HG03280 (cell line): ENCODE measurements at regions not wholly inside any gene's neighbourhood (a gene's known extent, or its start where the extent isn't known, plus 50 kb on each side); places are given as distances from the start of the nearest gene placed in this dataset.

Experiments
- ATAC-seq: cut with Tn5 transposase; IDR thresholded peaks from one replicate; pipeline ENCODE4 v1.9.1; 2021; ENCODE audit warnings: mild to moderate bottlenecking, moderate library complexity; ENCODE audit not compliant: unreplicated experiment

DNA sequence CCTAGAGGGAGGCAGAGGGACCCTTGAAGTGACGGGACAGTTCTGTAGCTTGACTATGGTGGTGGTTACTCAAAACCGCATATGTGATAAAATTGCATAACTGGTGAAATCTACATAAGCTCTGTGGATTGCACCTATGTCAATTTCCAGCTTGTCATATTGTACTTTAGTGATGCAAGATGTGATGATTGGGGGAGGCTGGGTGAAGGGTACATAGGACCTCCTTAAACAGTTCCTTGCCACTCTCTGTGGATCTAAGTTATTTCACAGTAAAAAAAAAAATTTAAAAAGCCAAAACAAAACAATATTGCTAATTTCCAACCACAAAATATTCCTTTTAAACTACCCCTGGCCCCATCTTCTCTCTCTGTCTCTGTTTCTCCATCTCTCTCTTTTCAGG, 472.6 kb upstream of the SULF2 start:
- ATAC-seq = no peak

DNA sequence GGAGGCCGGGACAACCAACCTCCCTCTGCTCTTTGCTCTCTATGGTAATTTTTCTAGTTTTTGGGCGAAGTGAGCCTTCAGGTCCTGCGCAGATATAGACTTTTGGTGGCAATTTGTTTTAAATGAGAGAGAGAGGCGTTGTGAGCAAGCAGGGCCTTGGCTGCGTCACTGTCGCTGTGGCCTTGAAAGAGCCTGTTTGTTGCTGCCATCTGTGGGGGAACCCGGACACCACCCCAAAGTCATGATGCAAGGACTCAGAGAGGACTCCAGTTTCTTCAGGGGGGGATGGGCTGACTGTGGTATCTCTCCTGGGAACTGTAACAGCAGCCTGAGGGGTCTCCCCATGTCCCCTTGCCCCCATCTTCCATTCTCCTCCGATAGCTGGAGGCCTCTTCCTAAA, 462.7 kb upstream of the SULF2 start:
- ATAC-seq = no peak

DNA sequence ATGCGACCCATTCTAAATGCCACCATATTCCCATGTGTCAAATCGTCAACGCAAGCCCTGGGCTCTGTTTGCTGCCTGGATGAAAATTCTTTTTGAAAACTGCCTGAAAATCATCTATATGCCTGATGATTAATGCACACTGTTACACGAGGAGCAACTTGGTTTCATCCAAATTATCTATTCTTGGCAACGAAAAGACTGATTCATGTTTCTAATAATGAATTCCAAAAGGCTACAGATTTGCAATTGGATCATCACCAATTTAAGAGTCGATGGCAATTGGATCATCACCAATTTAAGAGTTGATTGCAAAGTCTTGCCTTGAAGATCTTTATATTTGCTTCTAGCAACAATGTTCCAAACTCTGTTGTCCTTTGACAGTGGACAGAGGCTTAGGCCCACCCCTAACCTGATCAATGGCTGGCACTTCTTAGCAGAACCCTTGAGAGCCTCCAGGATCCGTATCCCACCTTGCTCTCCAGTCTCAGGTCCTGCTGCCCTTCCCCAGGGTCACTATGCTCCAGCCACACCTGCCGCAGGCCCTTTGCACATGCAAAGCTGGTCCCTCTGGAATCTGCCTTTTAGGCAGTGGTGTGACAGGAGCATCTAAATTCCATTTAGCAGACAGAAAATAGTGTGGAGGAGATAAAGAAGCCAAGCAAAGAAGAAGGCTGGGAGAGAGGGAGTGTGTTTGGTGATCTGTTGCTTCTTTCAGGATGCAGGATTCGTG, 460.9 kb upstream of the SULF2 start:
- no peak for ATAC-seq

- ATAC-seq = no peak
Measured at GRCh38 chr20:48242623-48243022, 457.3 kb upstream of the SULF2 start.

DNA sequence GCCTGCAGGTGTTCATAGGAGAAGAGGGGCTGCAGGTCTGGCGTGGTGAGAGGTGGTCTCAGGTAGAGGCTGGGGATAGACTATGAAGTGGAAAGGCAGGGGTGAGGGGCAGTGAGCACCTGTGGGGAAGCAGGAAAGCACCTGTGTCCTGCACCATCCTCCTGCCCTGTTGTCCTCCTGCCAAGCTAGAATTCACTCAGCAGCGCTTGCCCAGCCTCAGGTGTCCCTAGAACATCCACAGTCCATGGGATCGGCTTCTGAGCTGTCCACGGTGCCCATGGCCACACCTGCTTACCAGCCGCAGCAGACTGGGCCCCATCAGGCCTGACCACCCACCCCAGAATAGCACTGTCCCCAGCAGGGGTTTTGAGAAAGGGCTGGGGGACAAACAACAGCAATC, 456.2 kb upstream of the SULF2 start:
- ATAC-seq = no peak

- no peak for ATAC-seq
Measured at GRCh38 chr20:48238781-48239180, 453.5 kb upstream of the SULF2 start.

DNA sequence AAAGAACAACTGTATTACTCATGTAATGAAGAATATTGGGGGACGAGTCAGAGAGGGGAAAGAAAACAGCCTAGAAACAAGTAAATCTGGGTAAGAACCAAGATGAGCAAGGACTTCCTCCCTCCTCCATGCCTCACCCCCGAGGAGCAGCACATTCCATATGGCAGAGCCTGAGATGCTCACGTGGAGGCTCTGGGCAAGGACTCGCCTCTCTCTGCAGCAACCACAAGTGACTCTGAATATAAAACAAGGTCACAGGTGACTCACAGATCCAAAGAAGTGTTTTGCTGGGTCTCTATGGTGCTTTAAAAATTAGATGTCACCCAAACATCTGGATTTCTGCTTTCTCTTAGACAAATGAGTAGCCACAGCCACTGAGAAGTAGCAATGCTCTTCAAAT, 453.0 kb upstream of the SULF2 start:
- ATAC-seq = no peak

GRCh38 chr20:48236000-48236970, 451.0 kb upstream of the SULF2 start:
- no peak for ATAC-seq

- ATAC-seq = no peak
Measured at GRCh38 chr20:48234951-48235350, 449.7 kb upstream of the SULF2 start.

DNA sequence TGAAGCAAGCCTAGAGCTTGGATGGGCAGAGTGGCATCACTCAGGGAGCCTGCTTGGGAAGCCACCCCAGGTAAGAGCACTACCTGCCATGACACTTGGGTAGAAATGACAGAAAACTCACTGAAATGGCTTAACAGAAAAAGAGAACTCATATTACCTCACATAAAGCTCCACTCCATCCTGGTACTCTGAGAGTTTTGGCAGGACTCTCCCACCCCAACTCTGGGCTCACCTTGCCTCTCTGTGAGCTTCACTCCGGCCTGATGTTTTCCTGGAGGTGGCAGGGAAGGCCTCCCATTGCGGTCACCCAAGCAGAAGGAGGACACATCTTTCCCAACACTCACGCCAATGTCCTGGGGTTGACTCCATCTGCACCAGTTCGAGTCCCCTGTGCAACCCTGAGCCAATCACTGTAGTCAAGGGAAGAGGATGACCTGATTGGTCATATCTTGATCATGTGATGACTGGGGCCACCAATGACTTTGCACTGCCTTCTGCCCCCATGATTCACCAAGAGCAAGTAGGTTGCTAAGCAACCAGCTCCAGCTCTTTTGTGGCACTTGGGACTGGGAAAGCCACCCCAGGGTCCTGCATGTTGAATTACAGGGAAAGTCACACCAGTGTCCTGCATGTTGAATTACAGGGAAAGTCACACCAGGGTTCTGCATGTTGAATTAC, 446.1 kb upstream of the SULF2 start:
- no peak for ATAC-seq

- no peak for ATAC-seq
Measured at GRCh38 chr20:48230216-48230615, 444.9 kb upstream of the SULF2 start.

DNA sequence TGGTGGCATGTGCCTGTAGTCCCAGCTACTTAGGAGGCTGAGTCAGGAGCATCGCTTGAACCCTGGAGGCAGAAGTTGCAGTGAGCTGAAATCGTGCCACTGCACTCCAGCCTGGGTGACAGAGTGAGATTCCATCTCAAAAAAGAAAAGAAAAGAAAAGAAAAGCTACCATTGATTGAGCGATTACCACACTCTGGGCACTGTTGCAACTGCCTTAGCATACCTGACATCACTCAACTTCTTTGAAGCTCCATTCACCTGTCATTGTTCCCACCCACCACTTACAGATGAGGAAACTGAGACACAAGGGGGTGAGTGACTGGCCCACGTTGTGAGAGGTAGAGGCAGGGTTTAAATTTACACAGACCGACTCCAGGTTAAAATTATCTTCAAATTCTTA, 442.1 kb upstream of the SULF2 start:
- no peak for ATAC-seq

GRCh38 chr20:48226642-48227041, 441.4 kb upstream of the SULF2 start:
- ATAC-seq = no peak

DNA sequence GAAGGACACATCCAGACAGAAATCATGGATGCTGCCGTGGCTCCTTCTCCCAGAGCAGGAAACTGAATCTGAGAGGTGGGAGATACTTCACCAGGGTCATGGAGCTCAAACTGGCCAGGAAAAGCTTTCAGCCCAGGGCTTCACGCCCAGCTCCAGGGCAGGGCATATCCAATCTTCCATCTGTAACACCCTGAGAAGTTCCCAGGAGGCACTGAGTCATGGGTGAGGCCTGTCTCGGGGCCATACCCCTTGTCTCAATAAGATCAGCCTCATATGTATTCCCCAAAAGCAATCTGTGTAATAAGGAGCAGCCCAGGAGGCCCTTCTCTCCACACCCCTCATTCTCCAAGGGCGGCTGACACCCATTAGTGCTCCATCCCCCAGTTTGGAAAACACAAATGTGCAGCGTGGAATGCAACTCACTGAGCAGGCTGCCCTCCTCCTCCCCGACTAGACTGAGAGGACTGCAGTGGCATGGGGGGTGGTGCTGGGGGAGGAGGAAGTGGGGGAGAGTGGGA, 439.3 kb upstream of the SULF2 start:
- no peak for ATAC-seq

- no peak for ATAC-seq
Measured at GRCh38 chr20:48223715-48224114, 438.4 kb upstream of the SULF2 start.

DNA sequence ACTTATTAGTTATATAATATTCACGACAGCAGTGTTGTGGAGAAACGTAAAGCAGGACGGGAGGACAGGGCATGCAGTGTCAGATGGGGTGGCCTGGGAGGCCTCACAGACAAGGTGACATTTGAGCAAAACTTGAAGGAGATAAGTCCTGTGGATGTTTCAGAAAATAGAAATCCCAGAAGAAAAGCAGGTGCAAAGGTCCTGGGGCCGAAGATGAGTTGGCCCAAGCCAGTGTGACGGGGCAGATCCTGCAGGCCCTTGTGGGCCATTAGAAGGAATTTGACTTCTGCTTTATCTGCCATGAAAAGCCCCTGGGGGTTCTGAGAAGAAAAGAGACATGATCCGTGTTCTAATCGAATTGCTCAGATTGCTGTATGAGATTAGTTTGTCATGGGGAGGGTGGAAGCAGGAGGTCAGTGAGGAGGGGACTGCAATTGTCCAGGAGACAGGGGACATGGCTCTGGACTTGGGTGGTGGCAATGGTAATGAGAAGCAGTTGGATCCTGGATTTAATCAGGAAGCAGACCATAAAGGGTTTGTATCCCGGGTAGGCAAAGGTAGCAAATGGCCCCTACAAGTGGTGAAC, 437.4 kb upstream of the SULF2 start:
- no peak for ATAC-seq

- ATAC-seq = no peak
Measured at GRCh38 chr20:48220033-48220633, 434.9 kb upstream of the SULF2 start.

GRCh38 chr20:48219306-48219705, 434.0 kb upstream of the SULF2 start:
- no peak for ATAC-seq

DNA sequence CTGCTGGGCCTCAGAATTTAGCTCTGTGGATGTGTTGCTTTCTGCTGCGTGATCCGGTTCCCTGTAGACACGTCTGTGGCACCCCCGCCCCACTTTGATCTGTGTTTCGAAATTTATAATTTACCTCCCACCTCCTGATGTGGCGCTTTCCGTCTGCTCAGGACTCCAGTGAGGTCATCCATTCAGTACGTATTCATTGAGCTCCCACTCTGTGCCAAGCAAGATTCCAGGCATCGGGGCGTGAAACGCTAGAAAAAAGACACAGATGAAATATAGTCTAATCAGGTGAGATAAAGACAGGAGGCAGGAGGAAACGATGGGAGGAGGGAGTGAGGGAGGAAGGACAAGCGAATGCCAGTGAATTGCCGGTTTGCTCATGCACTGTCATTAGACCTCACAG, 431.9 kb upstream of the SULF2 start:
- no peak for ATAC-seq

GRCh38 chr20:48215536-48215935, 430.3 kb upstream of the SULF2 start:
- ATAC-seq = no peak

DNA sequence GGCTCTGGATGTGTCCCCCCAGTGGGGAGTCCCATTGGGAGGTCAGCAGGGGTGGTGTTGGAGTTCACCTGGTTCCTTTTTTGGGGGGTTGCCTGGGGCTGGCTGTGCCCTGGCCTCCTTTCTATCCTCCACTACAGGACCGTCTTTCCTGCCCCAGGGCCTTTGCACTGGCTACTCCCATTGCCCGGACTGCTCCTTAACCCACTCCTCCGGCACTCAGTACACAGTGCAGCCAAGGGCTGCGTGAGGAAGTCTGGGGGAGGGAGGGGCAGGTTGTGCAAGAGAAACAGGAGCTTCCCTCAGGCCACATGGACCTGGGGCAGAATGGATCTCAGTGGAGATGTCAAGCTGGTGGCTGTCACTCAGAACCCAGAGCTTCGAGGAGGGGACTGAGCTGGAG, 429.3 kb upstream of the SULF2 start:
- ATAC-seq = no peak
